ENCODE measurements at regions not wholly inside any gene's neighbourhood (a gene's known extent, or its start where the extent isn't known, plus 50 kb on each side); places are given as distances from the start of the nearest gene placed in this dataset.

DNA sequence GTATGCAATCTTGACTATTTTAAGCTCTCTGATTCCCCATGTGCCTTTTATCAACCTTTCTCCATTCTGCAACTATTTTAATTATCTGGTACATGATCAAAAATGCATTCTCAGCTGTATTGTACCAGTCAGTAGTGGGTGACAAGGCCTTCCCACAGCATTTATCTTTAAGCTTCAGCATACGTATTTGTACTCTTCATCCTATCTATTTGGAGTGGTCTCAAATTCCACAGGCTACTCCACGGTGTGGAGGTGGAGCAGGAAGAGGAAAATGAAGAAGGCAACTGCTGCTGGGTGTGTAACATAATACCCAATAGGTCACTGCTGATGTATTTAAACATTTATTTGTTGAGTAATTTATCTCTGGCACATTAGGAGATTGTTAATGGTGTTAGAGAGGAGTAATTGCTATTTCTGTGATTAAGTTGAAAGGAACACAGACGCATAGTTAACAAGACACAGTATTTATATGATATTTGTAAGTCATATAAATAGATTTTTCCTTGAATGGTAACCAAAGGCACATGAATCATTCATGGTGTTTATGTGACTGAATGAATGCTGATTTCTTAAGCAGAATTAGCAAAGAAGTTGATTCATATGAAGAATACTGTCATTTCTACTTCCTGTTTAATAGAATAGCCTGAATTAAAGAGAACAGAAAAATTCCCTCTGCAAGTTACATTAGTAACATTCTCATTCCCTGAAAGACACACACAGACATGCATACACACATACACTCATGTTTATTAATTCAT, 153.8 kb upstream of the NR3C1 start:
- no peak overlapping the region for H3K18ac ChIP-seq (ENCODE audit: insufficient read length, low read depth, low read length)
- no peak overlapping the region for H4K91ac ChIP-seq (ENCODE audit: insufficient read length, low read depth, low read length)
- peaks cover 2% of the 10 kb centered on the region for H3K4me1 ChIP-seq (ENCODE audit: insufficient read depth, low read length)
- no peak overlapping the region for H3K14ac ChIP-seq (ENCODE audit: insufficient read depth, low read length)
- Mint-ChIP-seq H3K4me1 (peaks cover 6 to 7% of the 10 kb centered on the region in 2 experiments), H3K27me3 (ENCODE audit: low read depth) (no peaks in the 10 kb centered on the region), H3K4me3 (no peak overlapping the region), H3K9me3 (no peaks in the 10 kb centered on the region), H3K36me3 (ENCODE audit: insufficient read depth in 1 of 3, low read depth in 3 of 3) (no peaks in the 10 kb centered on the region), H3K27ac (no peak overlapping the region)
- H3K23me2 ChIP-seq (ENCODE audit: insufficient read length, low read depth, low read length, poor library complexity, severe bottlenecking): no peaks in the 10 kb centered on the region
- H3T11ph ChIP-seq (ENCODE audit: low read length): no peak overlapping the region
- DNase-seq: no peak
- H4K8ac ChIP-seq (replicated peaks; ENCODE audit: insufficient read length, low read depth, low read length): no peak overlapping the region
- H3K23ac ChIP-seq (ENCODE audit: insufficient read length, low read depth, low read length): no peak overlapping the region
- H3K9me3 ChIP-seq (ENCODE audit: control insufficient read depth, low read depth, low read length): no peaks in the 10 kb centered on the region
- no peak overlapping the region for H2BK12ac ChIP-seq (ENCODE audit: insufficient read length, low read depth, low read length)
- no peaks in the 10 kb centered on the region for H3K27me3 ChIP-seq (ENCODE audit: insufficient read depth, low read length)
- no peak overlapping the region for H3K27ac ChIP-seq (ENCODE audit: insufficient read length, low read depth, low read length)
- no peaks in the 10 kb centered on the region for H3K79me1 ChIP-seq (ENCODE audit: insufficient read depth, low read depth, low read length, poor library complexity, severe bottlenecking)
- no peak overlapping the region for H3K9ac ChIP-seq (ENCODE audit: extremely low read depth, insufficient read length, low read length)
- H3K4ac ChIP-seq (ENCODE audit: low read depth, low read length): no peak overlapping the region
- H3K4me2 ChIP-seq (ENCODE audit: insufficient read depth, insufficient read length, low read length): no peak overlapping the region
- H2AFZ ChIP-seq (ENCODE audit: low read length): no peak overlapping the region
- no peak overlapping the region for H2AK5ac ChIP-seq (ENCODE audit: insufficient read length, low read length)
- no peaks in the 10 kb centered on the region for H3K79me2 ChIP-seq (ENCODE audit: insufficient read depth, low read length)
- H2BK20ac ChIP-seq (ENCODE audit: low read depth, low read length, poor library complexity, severe bottlenecking): no peak overlapping the region
- TF ChIP-seq, protein P1, sequence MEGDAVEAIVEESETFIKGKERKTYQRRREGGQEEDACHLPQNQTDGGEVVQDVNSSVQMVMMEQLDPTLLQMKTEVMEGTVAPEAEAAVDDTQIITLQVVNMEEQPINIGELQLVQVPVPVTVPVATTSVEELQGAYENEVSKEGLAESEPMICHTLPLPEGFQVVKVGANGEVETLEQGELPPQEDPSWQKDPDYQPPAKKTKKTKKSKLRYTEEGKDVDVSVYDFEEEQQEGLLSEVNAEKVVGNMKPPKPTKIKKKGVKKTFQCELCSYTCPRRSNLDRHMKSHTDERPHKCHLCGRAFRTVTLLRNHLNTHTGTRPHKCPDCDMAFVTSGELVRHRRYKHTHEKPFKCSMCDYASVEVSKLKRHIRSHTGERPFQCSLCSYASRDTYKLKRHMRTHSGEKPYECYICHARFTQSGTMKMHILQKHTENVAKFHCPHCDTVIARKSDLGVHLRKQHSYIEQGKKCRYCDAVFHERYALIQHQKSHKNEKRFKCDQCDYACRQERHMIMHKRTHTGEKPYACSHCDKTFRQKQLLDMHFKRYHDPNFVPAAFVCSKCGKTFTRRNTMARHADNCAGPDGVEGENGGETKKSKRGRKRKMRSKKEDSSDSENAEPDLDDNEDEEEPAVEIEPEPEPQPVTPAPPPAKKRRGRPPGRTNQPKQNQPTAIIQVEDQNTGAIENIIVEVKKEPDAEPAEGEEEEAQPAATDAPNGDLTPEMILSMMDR (conservative IDR thresholded peaks at IDR 0.05): no peak
- H4K20me1 ChIP-seq (ENCODE audit: control insufficient read depth, insufficient read depth, insufficient read length): no peaks in the 10 kb centered on the region
- H4K5ac ChIP-seq (ENCODE audit: insufficient read length, low read depth, low read length): no peak overlapping the region
- no peak overlapping the region for H2BK120ac ChIP-seq (ENCODE audit: low read depth, low read length, poor library complexity, severe bottlenecking)
- no peak overlapping the region for H3K56ac ChIP-seq (ENCODE audit: insufficient read length, low read depth, low read length)
- no peak overlapping the region for H2BK5ac ChIP-seq (ENCODE audit: insufficient read length, low read length)
- no peak overlapping the region for H2BK15ac ChIP-seq (ENCODE audit: low read depth, low read length)
- no CpG with 5 or more reads among the region's 3 CpGs for WGBS (ENCODE audit: extremely low coverage, insufficient read length, low lambda C conversion rate)

Measured in H9 (cell line).